Common myeloid progenitor, CD34-positive (primary cell): ENCODE measurements at regions not wholly inside any gene's neighbourhood (a gene's known extent, or its start where the extent isn't known, plus 50 kb on each side); places are given as distances from the start of the nearest gene placed in this dataset.

ENCODE experiments used
- CTCF ChIA-PET: fragments of 350-600 bp; sonication (Branson Sonifier 250); formaldehyde crosslinking; loops from one replicate; lab custom pipeline; 2021; ENCODE audit warnings: antibody characterized with exemption; lab: Charles Lee
- POLR2A ChIA-PET: fragments of 350-600 bp; sonication (Branson Sonifier 250); formaldehyde crosslinking; loops from one replicate; lab custom pipeline; 2021; ENCODE audit warnings: antibody characterized with exemption; lab: Charles Lee
- DNase-seq, 3 donors: peaks; one replicate each; pipeline versions ENCODE4 v3.0.0 to v3.0.0-alpha.2; 2013
- H3K27ac ChIP-seq, 2 experiments: 1 replicate in 1 of 2; 2 replicates in 1 of 2; pipeline ENCODE4 v1.7.0; 2013; ENCODE audit warnings: inconsistent platforms in 2 of 2, low read length in 2 of 2, mild to moderate bottlenecking in 2 of 2, low read depth in 1 of 2, moderate library complexity in 1 of 2; ENCODE audit not compliant: severe bottlenecking in 2 of 2, insufficient read depth in 1 of 2, poor library complexity in 1 of 2
- H3K27me3 ChIP-seq, 5 experiments: replicated peaks in 2 of 5; 1 replicate in 3 of 5; 2 replicates in 2 of 5; pipeline versions ENCODE4 v1.6.1 to v1.7.0; 2013; ENCODE audit warnings: low read length in 4 of 5, mild to moderate bottlenecking in 2 of 5, moderate library complexity in 2 of 5, inconsistent platforms in 1 of 5; ENCODE audit not compliant: insufficient read depth in 5 of 5, control insufficient read depth in 4 of 5
- H3K36me3 ChIP-seq, 4 experiments: 1 replicate in 2 of 4; 2 replicates in 2 of 4; pipeline versions ENCODE4 v1.6.1 to v1.7.0; 2013; ENCODE audit warnings: low read length in 3 of 4, control low read depth in 1 of 4, mild to moderate bottlenecking in 1 of 4; ENCODE audit not compliant: control insufficient read depth in 4 of 4, insufficient read depth in 4 of 4
- H3K4me1 ChIP-seq, 4 experiments: 1 replicate in 3 of 4; 2 replicates in 1 of 4; pipeline versions ENCODE4 v1.6.1 to v1.7.1; 2013; ENCODE audit warnings: low read length in 3 of 4, mild to moderate bottlenecking in 3 of 4, control low read depth in 1 of 4, inconsistent platforms in 1 of 4, moderate library complexity in 1 of 4; ENCODE audit not compliant: control insufficient read depth in 4 of 4, insufficient read depth in 4 of 4; ENCODE audit errors: control extremely low read depth in 1 of 4
- H3K4me3 ChIP-seq, 7 experiments: 1 replicate in 4 of 7; 2 replicates in 3 of 7; pipeline versions ENCODE4 v1.5.1 to v1.7.0; 2013; ENCODE audit warnings: mild to moderate bottlenecking in 7 of 7, low read length in 6 of 7, moderate library complexity in 6 of 7, inconsistent platforms in 2 of 7, low read depth in 2 of 7, control low read depth in 1 of 7; ENCODE audit not compliant: insufficient read depth in 4 of 7, control insufficient read depth in 1 of 7; ENCODE audit errors: extremely low read depth in 1 of 7
- H3K9me3 ChIP-seq, 5 experiments: 1 replicate in 4 of 5; 2 replicates in 1 of 5; pipeline versions ENCODE4 v1.6.1 to v1.7.1; 2013; ENCODE audit warnings: low read length in 4 of 5, mild to moderate bottlenecking in 2 of 5, inconsistent platforms in 1 of 5, low read depth in 1 of 5, moderate library complexity in 1 of 5; ENCODE audit not compliant: control insufficient read depth in 4 of 5, insufficient read depth in 2 of 5; ENCODE audit errors: control extremely low read depth in 1 of 5
- WGBS: methylation state at CpG from one replicate; pipeline ENCODE4 v1.1.5; 2013; ENCODE audit not compliant: insufficient coverage; 5-methylcytosine and 5-hydroxymethylcytosine counted together

DNA sequence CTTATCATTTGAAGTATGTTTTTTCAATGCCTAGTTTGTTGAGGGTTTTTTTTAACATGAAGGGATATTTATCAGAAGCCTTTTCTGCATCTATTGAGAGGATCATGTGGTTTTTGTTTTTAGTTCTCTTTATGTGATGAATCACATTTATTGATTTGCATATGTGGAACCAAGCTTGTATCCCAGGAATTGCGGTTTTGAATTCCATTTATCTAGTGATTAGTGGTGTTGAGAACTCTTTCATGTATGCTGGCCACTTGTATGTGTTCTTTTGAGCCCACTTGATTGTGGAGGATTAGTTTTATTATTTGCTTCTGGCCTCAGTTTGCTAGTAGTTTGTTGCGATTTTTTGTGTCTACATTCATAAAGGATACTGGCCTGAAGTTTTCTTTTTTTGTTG is 85.0 kb upstream of the CNKSR2 start:
- Histone ChIP-seq H3K4me1 (no peaks in the 10 kb centered on the region), H3K27ac (no peak overlapping the region), H3K27me3 (no peaks in the 10 kb centered on the region), H3K36me3 (no peaks in the 10 kb centered on the region), H3K4me3 (no peak overlapping the region), H3K9me3 (no peaks in the 10 kb centered on the region)
- 74% methylated on average over 2 of the region's 2 CpGs for WGBS
- ChIA-PET POLR2A (no interaction called here), CTCF (no interaction called here)
- DNase-seq: no peak

DNA sequence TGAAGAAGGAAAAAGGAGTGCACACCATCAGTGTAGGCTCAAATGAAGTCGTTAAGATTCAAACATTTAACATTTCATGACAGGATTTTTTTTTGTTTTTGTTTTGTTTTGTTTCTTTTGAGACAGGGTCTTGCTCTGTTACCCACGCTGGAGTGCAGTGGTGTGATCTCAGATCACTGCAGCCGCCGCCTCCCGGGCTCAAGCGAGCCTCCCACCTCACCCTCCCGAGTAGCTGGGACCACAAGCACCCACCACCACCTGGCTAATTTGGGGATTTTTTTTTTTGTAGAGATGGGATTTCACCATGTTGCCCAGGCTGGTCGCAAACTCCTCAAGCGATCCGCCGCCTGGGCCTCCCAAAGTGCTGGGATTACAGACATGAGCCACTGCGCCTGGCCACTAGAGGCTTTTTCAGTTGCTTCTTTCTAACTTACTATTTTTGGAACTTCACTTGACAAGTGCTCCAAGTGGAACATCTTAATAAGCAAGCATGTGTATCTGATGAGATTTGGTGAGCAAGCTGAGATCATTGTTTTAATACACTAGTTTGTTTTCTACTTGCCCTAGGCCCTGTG is 78.9 kb upstream of the CNKSR2 start:
- Histone ChIP-seq H3K27ac (no peak overlapping the region), H3K36me3 (no peaks in the 10 kb centered on the region), H3K4me3 (no peak overlapping the region), H3K27me3 (no peaks in the 10 kb centered on the region), H3K9me3 (no peaks in the 10 kb centered on the region), H3K4me1 (no peaks in the 10 kb centered on the region)
- POLR2A ChIA-PET: interaction anchor here (0.6 kb wide), 1 partner anchor 655 kb away, joined by 3 read pairs; no protein-coding TSS in a partner anchor
- 75% methylated on average over 11 of the region's 12 CpGs for WGBS
- CTCF ChIA-PET: no interaction called here
- no peak for DNase-seq

DNA sequence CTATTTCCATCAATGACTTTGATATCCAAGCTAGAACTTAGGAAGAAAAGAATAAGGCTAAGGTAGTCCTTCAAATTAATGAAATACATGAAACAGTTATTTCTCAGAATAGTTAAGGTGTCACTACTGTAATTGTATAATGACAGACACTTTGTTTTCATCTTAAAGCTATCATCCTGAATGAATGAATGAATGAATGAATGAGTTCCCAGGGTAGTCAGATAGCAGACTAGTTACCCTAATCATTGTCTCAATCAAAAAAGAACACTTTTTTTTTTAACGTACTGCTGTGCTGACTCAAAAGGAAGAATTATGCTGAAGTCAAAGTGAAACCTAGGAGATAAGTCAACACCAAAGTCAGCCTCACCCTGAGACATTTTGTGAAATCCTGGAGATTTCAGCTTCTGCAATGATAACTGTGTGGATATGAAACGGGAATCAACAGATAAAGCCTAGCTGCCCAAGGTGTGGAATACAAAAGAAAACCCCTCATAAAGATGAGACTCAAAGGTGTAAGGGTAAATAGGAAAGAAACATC is 68.3 kb upstream of the CNKSR2 start:
- Histone ChIP-seq H3K4me3 (no peak overlapping the region), H3K27me3 (no peaks in the 10 kb centered on the region), H3K9me3 (no peaks in the 10 kb centered on the region), H3K27ac (no peak overlapping the region), H3K4me1 (no peaks in the 10 kb centered on the region), H3K36me3 (no peaks in the 10 kb centered on the region)
- DNase-seq: no peak
- 100% methylated on average over 1 of the region's 2 CpGs for WGBS
- CTCF ChIA-PET: no interaction called here
- POLR2A ChIA-PET: no interaction called here

DNA sequence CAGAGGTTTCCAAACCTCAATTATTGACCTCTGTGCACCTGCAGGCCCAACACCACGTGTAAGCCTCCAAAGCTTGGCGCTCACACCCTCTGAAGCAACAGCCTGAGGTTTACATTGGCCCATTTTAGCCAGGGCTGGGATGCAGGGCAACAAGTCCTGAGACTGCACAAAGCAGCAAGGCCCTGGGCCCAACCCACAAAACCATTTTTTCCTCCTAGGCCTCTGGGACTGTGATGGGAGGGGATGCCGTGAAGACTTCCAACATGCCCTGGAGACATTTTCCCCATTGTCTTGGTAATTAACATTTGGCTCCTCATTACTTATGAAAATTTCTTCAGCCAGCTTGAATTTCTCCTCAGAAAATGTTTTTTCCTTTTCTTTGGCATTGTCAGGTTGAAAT is 54.9 kb upstream of the CNKSR2 start:
- Histone ChIP-seq H3K27me3 (no peaks in the 10 kb centered on the region), H3K4me1 (no peaks in the 10 kb centered on the region), H3K27ac (no peak overlapping the region), H3K36me3 (no peaks in the 10 kb centered on the region), H3K9me3 (peaks cover 0 to 4% (median 0%) of the 10 kb centered on the region in 5 experiments), H3K4me3 (no peak overlapping the region)
- WGBS: 76% methylated on average over 2 of the region's 3 CpGs
- POLR2A ChIA-PET: no interaction called here
- CTCF ChIA-PET: no interaction called here
- no peak for DNase-seq
